Renal pelvis (tissue), 1 donor: ENCODE measurements at regions not wholly inside any gene's neighbourhood (a gene's known extent, or its start where the extent isn't known, plus 50 kb on each side); places are given as distances from the start of the nearest gene placed in this dataset.

Source experiments
- DNase-seq: peaks from one replicate; pipeline ENCODE4 v3.0.0-alpha.2; 2013

GRCh38 chr3:94259291-94259690 lies 196.4 kb downstream of the NSUN3 start:
- DNase-seq = no peak

DNA sequence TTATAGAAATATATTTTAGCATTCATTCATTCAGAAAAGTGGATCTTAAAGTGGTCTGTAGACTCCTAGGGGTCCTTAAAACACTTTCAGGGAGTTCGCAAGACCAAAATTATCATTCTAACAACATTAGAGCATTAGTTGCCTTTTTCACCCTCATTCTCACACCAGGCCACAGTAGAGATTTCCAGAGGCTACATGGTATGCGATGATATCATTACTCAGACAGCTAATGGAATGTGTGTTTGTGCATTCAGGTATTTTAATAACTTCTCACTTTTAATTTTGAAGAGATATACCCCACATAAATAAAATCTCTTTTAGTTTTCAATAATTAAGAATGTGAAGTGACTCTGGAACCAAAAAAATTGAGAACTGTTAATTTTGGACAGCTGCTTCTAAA lies 206.9 kb downstream of the NSUN3 start:
- DNase-seq = no peak

GRCh38 chr3:94272016-94272415 lies 209.2 kb downstream of the NSUN3 start:
- DNase-seq = no peak

DNA sequence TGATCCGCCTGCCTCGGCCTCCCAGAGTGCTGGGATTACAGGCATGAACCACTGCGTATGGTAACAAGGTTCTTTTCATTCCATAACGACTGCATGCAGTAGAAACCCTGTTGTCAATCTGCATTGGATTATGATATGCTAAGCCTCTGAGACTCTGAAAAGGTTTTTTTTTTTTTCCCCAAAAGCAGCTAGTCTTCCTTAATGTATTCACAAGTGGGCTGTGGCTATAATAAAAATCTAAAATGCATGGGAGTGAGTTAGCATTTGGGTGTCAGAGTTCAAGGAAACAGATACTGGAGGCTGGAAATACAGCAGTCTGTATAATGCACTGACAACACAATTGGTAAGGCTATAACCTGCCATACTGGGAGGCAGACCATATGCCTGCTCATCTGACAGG lies 218.1 kb downstream of the NSUN3 start:
- DNase-seq = no peak

DNA sequence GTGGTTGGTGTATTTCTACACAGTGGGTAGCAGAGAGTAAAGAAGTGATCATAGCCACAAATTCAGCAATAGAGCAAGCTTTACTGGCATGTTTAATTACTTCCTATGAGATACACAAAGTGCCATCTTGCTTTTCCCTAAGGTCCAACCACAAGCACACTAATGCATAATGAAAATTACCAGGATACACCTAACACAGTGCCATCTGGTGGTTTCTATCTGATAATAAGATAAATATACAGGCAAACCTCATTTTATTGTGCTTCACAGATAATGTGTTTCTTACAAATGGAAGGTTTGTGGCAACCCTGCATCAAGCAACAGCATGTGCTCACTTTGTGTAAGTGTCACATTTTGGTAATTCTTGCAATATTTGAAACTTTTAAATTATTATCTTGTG lies 223.0 kb downstream of the NSUN3 start:
- no peak for DNase-seq

DNA sequence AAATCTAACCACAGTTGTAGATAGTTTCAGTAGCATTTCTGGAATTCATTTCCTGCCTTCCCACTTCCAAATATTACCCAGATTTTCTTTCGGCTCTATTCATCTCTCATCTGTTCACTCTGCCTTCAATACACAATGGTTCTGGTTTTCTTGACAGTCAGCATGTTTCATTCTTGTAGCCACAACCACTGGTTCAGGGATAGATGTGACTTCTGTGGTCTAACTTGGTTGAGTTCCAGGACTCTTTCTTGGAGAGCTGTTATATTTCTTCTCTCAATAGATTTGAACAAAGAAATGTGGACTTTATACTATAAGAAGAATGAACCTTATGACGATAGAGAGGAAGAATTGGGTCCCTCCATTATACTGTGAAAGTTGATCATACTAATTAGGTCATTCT lies 228.8 kb downstream of the NSUN3 start:
- no peak for DNase-seq

GRCh38 chr3:94292151-94292550 lies 229.3 kb downstream of the NSUN3 start:
- no peak for DNase-seq

GRCh38 chr3:94293793-94294195 lies 230.9 kb downstream of the NSUN3 start:
- DNase-seq = no peak

DNA sequence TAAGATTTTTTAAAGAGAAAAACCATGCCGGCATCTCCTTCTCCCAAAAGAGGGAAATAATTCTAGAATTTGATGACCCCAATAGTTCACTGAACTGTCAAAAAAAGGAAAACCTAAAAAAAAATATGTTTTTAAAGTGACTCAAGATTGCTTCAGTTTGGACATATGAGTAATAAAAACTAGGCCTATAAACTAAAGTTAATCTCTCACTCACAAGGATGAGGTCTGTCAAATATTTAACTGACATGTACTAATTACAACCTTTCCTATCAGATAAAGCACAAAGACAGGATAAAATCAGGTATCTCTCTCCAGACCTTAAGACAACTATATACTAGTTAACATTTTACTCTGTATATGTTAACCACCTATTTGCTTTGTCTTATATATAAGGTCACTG lies 231.9 kb downstream of the NSUN3 start:
- DNase-seq = no peak

DNA sequence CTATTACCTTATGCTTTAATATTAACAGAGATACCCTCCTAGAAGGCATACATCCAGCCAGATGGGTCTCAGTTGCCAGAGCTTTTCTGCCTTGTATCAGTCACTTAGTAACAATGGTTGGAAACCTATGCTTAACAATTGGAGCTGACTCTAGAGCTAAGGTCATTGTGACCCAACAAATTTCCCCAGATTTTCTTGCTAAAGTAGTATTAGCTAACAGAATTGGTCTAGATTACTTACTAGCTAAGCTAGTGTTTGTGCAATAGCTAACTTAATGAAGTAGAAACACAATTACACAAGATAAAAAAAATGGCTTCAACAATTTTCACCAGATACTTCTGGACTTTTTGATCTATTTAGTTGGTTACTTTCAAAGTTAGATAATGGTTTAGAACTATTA lies 236.9 kb downstream of the NSUN3 start:
- no peak for DNase-seq

DNA sequence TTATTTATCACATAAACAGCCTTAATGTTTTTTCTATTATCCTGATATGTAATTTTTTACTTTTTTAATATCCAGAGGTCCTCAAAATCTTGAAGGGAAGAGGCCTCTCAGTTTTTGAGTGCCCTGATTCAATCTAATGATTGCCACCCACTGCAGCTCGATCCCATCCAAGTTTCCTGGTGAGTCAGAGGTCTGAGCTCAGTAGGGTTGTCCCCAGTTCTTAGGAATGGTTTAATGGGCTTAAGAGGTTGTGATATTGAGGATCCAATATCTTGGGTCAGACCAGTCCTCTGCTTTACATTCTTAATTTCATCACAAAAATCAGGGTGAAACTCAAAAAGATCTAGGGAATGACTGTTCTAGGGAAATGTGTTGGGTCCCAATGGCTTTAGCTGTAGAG lies 238.5 kb downstream of the NSUN3 start:
- DNase-seq = no peak

- no peak for DNase-seq
Observed at GRCh38 chr3:94303266-94303665, 240.4 kb downstream of the NSUN3 start.

- no peak for DNase-seq
Observed at GRCh38 chr3:94303897-94304296, 241.0 kb downstream of the NSUN3 start.

DNA sequence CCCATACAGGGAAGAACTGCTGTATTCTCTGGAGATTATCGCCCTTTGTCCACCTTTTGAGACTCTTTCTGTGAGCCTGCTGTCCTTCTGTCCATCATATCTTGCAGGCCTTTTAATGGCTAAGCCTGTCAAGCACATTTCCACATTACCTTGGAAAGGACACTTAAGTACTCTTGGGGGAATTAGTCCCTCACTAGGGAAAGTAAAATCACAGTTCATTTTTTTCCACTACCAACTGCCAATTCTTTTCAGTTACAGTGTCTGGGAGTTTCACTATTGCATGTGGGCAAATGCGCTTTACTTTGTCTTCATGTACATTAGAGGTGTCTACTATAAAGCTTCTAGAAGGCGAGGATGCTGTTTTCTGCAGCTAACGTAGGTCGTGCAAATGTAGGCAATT lies 242.1 kb downstream of the NSUN3 start:
- no peak for DNase-seq

GRCh38 chr3:94305835-94306611 lies 243.2 kb downstream of the NSUN3 start:
- DNase-seq = peak; percentile 5

DNA sequence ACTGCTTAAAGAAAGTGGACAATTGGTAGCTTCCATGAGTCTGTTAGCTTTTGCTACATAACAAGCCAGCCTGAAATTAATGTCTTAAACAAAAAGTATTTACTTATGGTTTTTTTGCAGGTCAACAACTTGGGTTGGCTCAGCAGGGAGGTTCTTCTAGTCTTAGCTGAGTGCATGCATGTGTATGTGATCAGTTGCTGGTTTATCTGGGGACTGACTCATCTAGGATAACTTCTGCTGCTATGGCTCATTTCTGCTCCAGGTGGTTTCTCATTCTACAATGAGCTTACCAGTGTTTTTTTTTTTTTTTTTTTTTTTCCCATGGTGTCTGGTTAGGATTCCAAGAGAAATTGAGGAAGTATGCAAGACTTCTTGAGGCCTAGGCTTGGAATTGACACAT lies 244.7 kb downstream of the NSUN3 start:
- no peak for DNase-seq

DNA sequence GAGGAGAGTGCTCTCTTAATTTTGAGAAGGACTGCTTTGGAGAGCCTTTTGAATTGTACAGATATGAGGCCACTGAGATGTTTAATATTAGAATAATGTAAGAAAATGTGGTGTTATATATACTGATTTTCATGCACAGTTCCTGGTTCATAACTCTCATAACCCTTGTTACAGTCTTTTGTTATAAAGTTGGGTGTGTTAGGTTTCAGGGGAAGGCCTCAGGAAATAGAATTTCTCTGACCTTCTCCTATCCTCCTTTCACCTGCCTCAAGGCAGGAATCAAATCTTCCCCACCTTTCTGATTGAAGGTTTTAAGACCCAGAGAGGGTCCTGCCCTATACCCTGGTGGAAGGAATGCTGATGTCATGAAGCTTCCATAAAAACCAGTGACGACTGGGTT lies 245.9 kb downstream of the NSUN3 start:
- DNase-seq = no peak

DNA sequence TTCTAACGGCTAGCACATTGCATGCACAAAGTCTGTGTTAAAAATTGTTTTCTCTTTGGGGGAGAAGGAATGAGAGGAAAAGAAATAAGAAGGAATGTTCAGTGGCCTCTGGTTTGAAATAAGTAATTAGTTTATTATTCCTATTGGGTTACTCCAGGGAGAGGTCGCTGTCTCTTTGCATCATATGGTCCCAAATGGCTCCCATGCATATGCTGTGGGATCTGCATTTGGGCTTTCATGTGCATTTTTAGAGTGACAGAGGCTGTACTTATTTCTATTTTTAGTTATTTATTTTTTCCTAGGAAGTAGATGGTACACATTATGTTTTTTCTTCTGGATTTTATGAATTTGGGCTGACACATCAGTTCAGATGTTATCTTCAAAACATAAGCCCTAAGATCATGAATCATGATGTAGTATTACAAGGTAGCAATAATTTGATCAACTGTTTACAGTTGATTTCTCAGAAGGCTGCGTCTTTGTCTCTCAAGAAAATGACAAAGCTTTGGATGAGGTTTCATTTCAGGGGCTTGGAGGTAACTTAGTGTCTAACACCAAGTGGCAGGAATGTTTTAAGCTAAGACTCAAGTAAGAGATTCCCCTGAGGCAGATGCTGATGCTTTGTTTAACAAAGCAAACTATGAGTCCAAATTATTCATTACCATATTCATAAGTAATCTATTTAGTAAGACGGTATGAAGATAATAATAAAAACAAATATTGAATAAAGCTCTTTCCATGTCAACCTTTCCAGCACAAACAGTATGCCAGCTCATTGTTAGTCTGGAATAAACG lies 247.7 kb downstream of the NSUN3 start:
- no peak for DNase-seq

DNA sequence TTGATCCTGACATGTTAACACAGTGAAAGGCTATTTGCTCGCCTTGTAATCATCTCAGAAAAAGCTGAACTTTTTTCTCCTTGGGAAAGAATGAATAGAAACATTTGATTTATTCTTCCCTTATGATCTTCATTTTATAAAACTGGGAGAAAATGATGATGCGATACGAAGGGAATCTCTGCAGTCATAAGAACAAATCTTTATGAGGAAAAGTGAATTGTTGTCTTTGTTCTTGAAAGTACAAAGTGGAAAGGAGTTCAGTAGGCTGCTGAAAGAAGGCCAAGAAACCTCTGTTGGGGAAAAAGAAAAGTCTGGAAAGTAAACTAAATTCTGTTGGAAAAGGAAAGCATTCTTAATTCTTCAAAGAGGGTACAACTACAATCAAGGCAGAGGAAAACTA lies 248.8 kb downstream of the NSUN3 start:
- no peak for DNase-seq

GRCh38 chr3:94314218-94314883 lies 251.5 kb downstream of the NSUN3 start:
- DNase-seq = no peak

GRCh38 chr3:94317017-94317416 lies 254.2 kb downstream of the NSUN3 start:
- no peak for DNase-seq

GRCh38 chr3:94323596-94323995 lies 260.7 kb downstream of the NSUN3 start:
- no peak for DNase-seq

DNA sequence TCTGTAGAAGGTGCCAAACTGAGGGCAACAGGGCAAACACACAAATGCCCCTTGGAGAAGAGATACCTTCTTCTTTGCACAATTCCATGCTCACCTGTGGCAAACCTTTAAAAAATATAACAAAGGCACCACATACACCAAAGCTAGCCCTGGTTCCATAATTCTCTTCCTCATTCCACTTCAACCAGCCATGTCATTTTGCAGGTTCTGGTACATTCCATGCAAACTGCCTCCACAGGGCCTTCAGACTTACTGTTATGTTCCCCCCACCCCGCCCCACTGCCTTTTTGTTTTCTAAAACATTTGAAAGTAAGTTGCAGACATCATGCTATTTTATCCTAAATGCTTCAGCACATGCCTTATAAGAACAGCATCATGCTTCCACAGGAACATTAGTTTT lies 269.0 kb downstream of the NSUN3 start:
- DNase-seq = no peak
